Panc1 (cell line): ENCODE measurements at regions not wholly inside any gene's neighbourhood (a gene's known extent, or its start where the extent isn't known, plus 50 kb on each side); places are given as distances from the start of the nearest gene placed in this dataset.

Source experiments
- ATAC-seq: fragments of 200-7000 bp; cut with Tn5 transposase; 2 replicates; pipeline ENCODE4 v1.9.1; 2020; ENCODE audit warnings: mild to moderate bottlenecking, moderate library complexity
- BruUV-seq: library from RNA; stranded (reverse); fragments of 400-500 nt; replicated peaks from 2 replicates; lab custom pipeline; 2021; lab: Mats Ljungman, UMichigan
- CTCF ChIA-PET: fragments of 300-600 bp; sonication (Branson Sonifier 250); formaldehyde crosslinking; loops from one replicate; lab custom pipeline; 2022; ENCODE audit warnings: antibody characterized with exemption; lab: Charles Lee
- POLR2A ChIA-PET: fragments of 300-600 bp; sonication (Branson Sonifier 250); formaldehyde crosslinking; loops from one replicate; lab custom pipeline; 2022; ENCODE audit warnings: antibody characterized with exemption; lab: Charles Lee
- DNase-seq: peaks from one replicate; pipeline ENCODE4 v3.0.0-alpha.2; 2010; ENCODE audit warnings: low read depth, low spot score
- H3K27ac ChIP-seq: 2 replicates; pipeline ENCODE4 v1.5.1; 2011; ENCODE audit warnings: mild to moderate bottlenecking, low read length, inconsistent platforms
- H3K27me3 ChIP-seq: fragments of 200-500 bp; sonication (Bioruptor generic); 2 replicates; pipeline ENCODE4 v1.6.0; 2014; ENCODE audit warnings: low read length, inconsistent platforms; ENCODE audit not compliant: control insufficient read depth, insufficient read depth
- H3K36me3 ChIP-seq: fragments of 200-500 bp; sonication (Bioruptor generic); 2 replicates; pipeline ENCODE4 v1.5.1; 2014; ENCODE audit warnings: inconsistent platforms, mild to moderate bottlenecking, low read length, moderate library complexity; ENCODE audit not compliant: control insufficient read depth, insufficient read depth
- H3K4me1 ChIP-seq: 2 replicates; pipeline ENCODE4 v1.5.1; 2011; ENCODE audit warnings: inconsistent platforms, mild to moderate bottlenecking, low read length, moderate library complexity; ENCODE audit not compliant: control insufficient read depth, insufficient read depth
- H3K4me3 ChIP-seq, 2 experiments: 2 replicates each; pipeline ENCODE4 v1.5.1; 2011 to 2012; ENCODE audit warnings: low read depth in 2 of 2, low read length in 2 of 2, mild to moderate bottlenecking in 2 of 2, inconsistent platforms in 1 of 2, moderate library complexity in 1 of 2
- H3K9me3 ChIP-seq: fragments of 200-500 bp; sonication (Bioruptor generic); 2 replicates; pipeline ENCODE4 v1.5.1; 2014; ENCODE audit warnings: low read depth, mild to moderate bottlenecking, inconsistent platforms, low read length, moderate library complexity; ENCODE audit not compliant: control insufficient read depth, insufficient read depth
- CTCF ChIP-seq: fragments of 450-650 bp; IDR thresholded peaks from 2 replicates; pipeline ENCODE4 v1.5.1; 2017; ENCODE audit warnings: mild to moderate bottlenecking
- POLR2AphosphoS5 ChIP-seq: IDR thresholded peaks from 2 replicates; pipeline ENCODE4 v1.6.1; 2012; ENCODE audit warnings: mild to moderate bottlenecking, low read depth, low read length, moderate library complexity
- REST ChIP-seq, 2 experiments: IDR thresholded peaks; 2 replicates each; pipeline ENCODE4 v1.6.1; 2011 to 2012; ENCODE audit warnings: low read depth in 2 of 2, control low read depth in 1 of 2, low read length in 1 of 2, mild to moderate bottlenecking in 1 of 2, moderate library complexity in 1 of 2; ENCODE audit not compliant: insufficient read depth in 1 of 2
- SIN3A ChIP-seq: IDR thresholded peaks from 2 replicates; pipeline ENCODE4 v1.6.1; 2012; ENCODE audit warnings: low read depth, mild to moderate bottlenecking, low read length, moderate library complexity, borderline replicate concordance; ENCODE audit not compliant: insufficient read depth
- TCF7L2 ChIP-seq: IDR thresholded peaks from 2 replicates; pipeline ENCODE4 v1.6.1; 2011; ENCODE audit warnings: mild to moderate bottlenecking, low read depth, low read length, inconsistent platforms
- in situ Hi-C: cut with HindIII; loops from 2 replicates; pipeline ENCODE4 v1.10.0; 2016; ENCODE audit warnings: low sequenced_read_pairs, low pct_unique_long_range_greater_than_20kb
- intact Hi-C: fragments of 100-400 bp; cut with micrococcal nuclease; formaldehyde crosslinking; loops from one replicate; pipeline ENCODE4 v1.10.0; 2022; ENCODE audit not compliant: unreplicated experiment

GRCh38 chr9:71592400-71592799 lies 175.9 kb downstream of the CEMIP2 start:
- Histone ChIP-seq H3K4me1 (no peaks in the 10 kb centered on the region), H3K4me3 (no peak overlapping the region), H3K9me3 (no peaks in the 10 kb centered on the region), H3K27ac (no peak overlapping the region), H3K36me3 (no peaks in the 10 kb centered on the region), H3K27me3 (no peaks in the 10 kb centered on the region)
- intact Hi-C loops (no loop called here), in situ Hi-C loops (no loop called here)
- ATAC-seq, result no peak
- ChIA-PET CTCF (no interaction called here), POLR2A (no interaction called here)
- no peak for DNase-seq
- TF ChIP-seq CTCF (no peak), TCF7L2 (no peak), SIN3A (no peak)
- no TSS peak for BruUV-seq

- CTCF ChIA-PET, result no interaction called here
- intact Hi-C loops, result no loop called here
- TF ChIP-seq REST (IDR thresholded peaks at IDR 0.05; ENCODE audit: insufficient read depth in 1 of 2, low read depth in 2 of 2, low read length in 1 of 2), result no peak
- no peak for TF ChIP-seq CTCF
- no peak for TF ChIP-seq POLR2AphosphoS5
- TF ChIP-seq TCF7L2, result no peak
- TF ChIP-seq SIN3A, result no peak
- Histone ChIP-seq H3K9me3 (no peaks in the 10 kb centered on the region), H3K36me3 (no peaks in the 10 kb centered on the region), H3K4me1 (no peaks in the 10 kb centered on the region), H3K27ac (no peak overlapping the region), H3K4me3 (no peak overlapping the region), H3K27me3 (no peaks in the 10 kb centered on the region)
- in situ Hi-C loops, result no loop called here
- DNase-seq (no peak), ATAC-seq (no peak)
- BruUV-seq, result no TSS peak
- POLR2A ChIA-PET, result no interaction called here
These were observed 178.0 kb downstream of the CEMIP2 start for GRCh38 chr9:71590362-71590761.
